AG04450 (cell line): ENCODE measurements at regions not wholly inside any gene's neighbourhood (a gene's known extent, or its start where the extent isn't known, plus 50 kb on each side); places are given as distances from the start of the nearest gene placed in this dataset.

ENCODE experiments used
- CTCF ChIA-PET: fragments of 300-600, 350-600 bp; formaldehyde crosslinking; extraction: SDS; loops from one replicate; lab custom pipeline; 2022; ENCODE audit warnings: antibody characterized with exemption, inconsistent platforms; lab: Charles Lee
- POLR2A ChIA-PET: fragments of 350-600 bp; formaldehyde crosslinking; extraction: SDS; loops from one replicate; lab custom pipeline; 2021; ENCODE audit warnings: antibody characterized with exemption, inconsistent platforms; lab: Yijun Ruan, JAX
- DNase-seq: peaks from one replicate; pipeline ENCODE4 v3.0.0-alpha.2; 2011; ENCODE audit warnings: low read depth, low spot score
- H3K27ac ChIP-seq: one replicate; pipeline ENCODE4 v1.5.1; 2012; ENCODE audit warnings: low read depth, low read length, control low read depth
- H3K27me3 ChIP-seq: one replicate; pipeline ENCODE4 v1.6.0; 2012; ENCODE audit warnings: low read length; ENCODE audit not compliant: control insufficient read depth, insufficient read depth
- H3K4me3 ChIP-seq: 2 replicates; pipeline ENCODE4 v1.5.1; 2011; ENCODE audit warnings: mild to moderate bottlenecking, low read depth, low read length, control low read depth
- H3K9me3 ChIP-seq: 2 replicates; pipeline ENCODE4 v1.5.1; 2012; ENCODE audit warnings: low read length; ENCODE audit not compliant: control insufficient read depth, insufficient read depth
- CTCF ChIP-seq: IDR thresholded peaks from 2 replicates; pipeline ENCODE4 v1.5.1; 2011; ENCODE audit warnings: low read depth, low read length, control low read depth, inconsistent platforms

GRCh38 chr5:143610946-143611345 is 201.0 kb upstream of the HMHB1 start:
- ChIA-PET CTCF (no interaction called here), POLR2A (no interaction called here)
- no peaks in the 10 kb centered on the region for H3K9me3 ChIP-seq
- DNase-seq: no peak
- H3K4me3 ChIP-seq: no peak overlapping the region
- no peaks in the 10 kb centered on the region for H3K27me3 ChIP-seq
- no peak overlapping the region for H3K27ac ChIP-seq
- no peak for TF ChIP-seq CTCF

GRCh38 chr5:143606043-143606752 is 202.7 kb upstream of the NR3C1 start:
- POLR2A ChIA-PET: no interaction called here
- no peak for TF ChIP-seq CTCF
- Histone ChIP-seq H3K27me3 (no peaks in the 10 kb centered on the region), H3K9me3 (no peaks in the 10 kb centered on the region), H3K27ac (no peak overlapping the region), H3K4me3 (no peak overlapping the region)
- no peak for DNase-seq
- CTCF ChIA-PET: no interaction called here

- Histone ChIP-seq H3K27me3 (no peaks in the 10 kb centered on the region), H3K9me3 (no peaks in the 10 kb centered on the region), H3K4me3 (no peak overlapping the region), H3K27ac (no peak overlapping the region)
- POLR2A ChIA-PET: no interaction called here
- no peak for TF ChIP-seq CTCF
- DNase-seq: no peak
- CTCF ChIA-PET: no interaction called here
These were observed 202.0 kb upstream of the NR3C1 start for GRCh38 chr5:143605403-143606005.

- ChIA-PET POLR2A (no interaction called here), CTCF (no interaction called here)
- no peaks in the 10 kb centered on the region for H3K9me3 ChIP-seq
- no peak overlapping the region for H3K27ac ChIP-seq
- no peak for TF ChIP-seq CTCF
- no peak for DNase-seq
- no peaks in the 10 kb centered on the region for H3K27me3 ChIP-seq
- H3K4me3 ChIP-seq: no peak overlapping the region
These were observed 198.4 kb upstream of the NR3C1 start for GRCh38 chr5:143601917-143602333.

GRCh38 chr5:143601357-143601756 is 197.9 kb upstream of the NR3C1 start:
- POLR2A ChIA-PET: no interaction called here
- H3K4me3 ChIP-seq: no peak overlapping the region
- DNase-seq: no peak
- no peak overlapping the region for H3K27ac ChIP-seq
- no peak for TF ChIP-seq CTCF
- H3K9me3 ChIP-seq: no peaks in the 10 kb centered on the region
- CTCF ChIA-PET: no interaction called here
- no peaks in the 10 kb centered on the region for H3K27me3 ChIP-seq
